MM.1S (cell line): ENCODE measurements at regions not wholly inside any gene's neighbourhood (a gene's known extent, or its start where the extent isn't known, plus 50 kb on each side); places are given as distances from the start of the nearest gene placed in this dataset.

Experiments used
- DNase-seq: peaks from one replicate; pipeline ENCODE4 v3.0.0-alpha.2; 2015
- H2AFZ ChIP-seq: fragments of 300-600 bp; sonication (generic); 2 replicates; pipeline ENCODE4 v1.6.0; 2016; ENCODE audit warnings: antibody characterized with exemption, low read length
- H3F3A ChIP-seq: fragments of 300-600 bp; sonication (generic); 2 replicates; pipeline ENCODE4 v1.6.1; 2016; ENCODE audit warnings: mild to moderate bottlenecking, antibody characterized with exemption, low read length, moderate library complexity, mixed read lengths; ENCODE audit not compliant: insufficient read depth
- H3K27ac ChIP-seq: fragments of 300-600 bp; sonication (generic); 2 replicates; pipeline ENCODE4 v1.5.1; 2016; ENCODE audit warnings: mild to moderate bottlenecking, low read length
- H3K27me3 ChIP-seq: fragments of 300-600 bp; sonication (generic); replicated peaks from 2 replicates; pipeline ENCODE4 v1.6.0; 2016; ENCODE audit warnings: low read length; ENCODE audit not compliant: insufficient read depth
- H3K36me3 ChIP-seq: fragments of 300-600 bp; sonication (generic); replicated peaks from 2 replicates; pipeline ENCODE4 v1.6.1; 2016; ENCODE audit warnings: mild to moderate bottlenecking, low read length, mixed read lengths; ENCODE audit not compliant: insufficient read depth
- H3K4me1 ChIP-seq: fragments of 300-600 bp; sonication (generic); 2 replicates; pipeline ENCODE4 v1.6.1; 2016; ENCODE audit warnings: low read length, mixed read lengths
- H3K4me2 ChIP-seq: fragments of 300-600 bp; sonication (generic); 2 replicates; pipeline ENCODE4 v1.6.0; 2016; ENCODE audit warnings: low read depth, low read length
- H3K4me3 ChIP-seq: fragments of 300-600 bp; sonication (generic); 2 replicates; pipeline ENCODE4 v1.5.1; 2016; ENCODE audit warnings: low read length, mixed read lengths
- H3K79me2 ChIP-seq: fragments of 300-600 bp; sonication (generic); 2 replicates; pipeline ENCODE4 v1.6.1; 2016; ENCODE audit warnings: mixed run types, low read length, mixed read lengths
- H3K9ac ChIP-seq: fragments of 300-600 bp; sonication (generic); 2 replicates; pipeline ENCODE4 v1.6.1; 2016; ENCODE audit warnings: low read length, mixed read lengths
- H3K9me2 ChIP-seq: fragments of 300-600 bp; sonication (generic); replicated peaks from 2 replicates; pipeline ENCODE4 v1.6.1; 2016; ENCODE audit warnings: mild to moderate bottlenecking, low read length, mixed read lengths; ENCODE audit not compliant: insufficient read depth
- H3K9me3 ChIP-seq: fragments of 300-600 bp; sonication (generic); replicated peaks from 2 replicates; pipeline ENCODE4 v1.6.1; 2016; ENCODE audit warnings: mild to moderate bottlenecking, low read length, mixed read lengths; ENCODE audit not compliant: insufficient read depth
- H4K20me1 ChIP-seq: fragments of 300-600 bp; sonication (generic); 2 replicates; pipeline ENCODE4 v1.6.1; 2016; ENCODE audit warnings: mild to moderate bottlenecking, low read length, moderate library complexity, mixed read lengths; ENCODE audit not compliant: insufficient read depth
- CTCF ChIP-seq: fragments of 300-600 bp; sonication (generic); IDR thresholded peaks from 2 replicates; pipeline ENCODE4 v1.5.1; 2016; ENCODE audit warnings: antibody characterized with exemption, low read length, mixed read lengths
- EZH2 ChIP-seq: fragments of 300-600 bp; sonication (generic); optimal IDR thresholded peaks from 2 replicates; pipeline ENCODE3; 2017; ENCODE audit warnings: low read depth, mild to moderate bottlenecking, antibody characterized with exemption, low read length, mixed read lengths
- EZH2phosphoT487 ChIP-seq: fragments of 300-600 bp; sonication (generic); IDR thresholded peaks from 2 replicates; pipeline ENCODE4 v1.6.1; 2018; ENCODE audit warnings: antibody characterized with exemption, low read length

DNA sequence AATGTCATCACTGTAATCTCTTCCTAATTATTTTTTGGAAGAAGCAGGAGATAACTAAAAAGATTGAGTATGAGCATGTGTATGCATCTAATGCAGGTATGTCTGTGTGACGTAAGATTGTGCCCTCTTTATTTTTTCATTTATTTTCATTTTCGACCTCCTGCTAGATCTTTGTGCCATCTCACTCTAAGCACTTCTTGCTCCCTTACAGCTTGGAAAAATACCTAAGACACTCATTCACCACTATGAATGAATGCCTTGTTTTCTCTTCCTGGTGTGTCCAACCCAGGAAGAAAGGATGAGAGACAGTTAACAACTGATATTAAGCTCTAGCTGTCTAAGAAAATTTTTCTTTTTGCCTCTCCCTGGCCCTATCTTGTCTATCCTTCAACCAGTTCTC is 76.8 kb upstream of the CISTR start:
- H3K4me1 ChIP-seq = peaks cover 13% of the 10 kb centered on the region
- H2AFZ ChIP-seq = no peak overlapping the region
- no peak for DNase-seq
- H3K4me2 ChIP-seq = no peak overlapping the region
- H3K36me3 ChIP-seq = no peaks in the 10 kb centered on the region
- H3K27me3 ChIP-seq = no peaks in the 10 kb centered on the region
- peaks cover 17% of the 10 kb centered on the region for H3F3A ChIP-seq
- H4K20me1 ChIP-seq = no peaks in the 10 kb centered on the region
- no peak for TF ChIP-seq EZH2
- TF ChIP-seq EZH2phosphoT487 = no peak
- no peak overlapping the region for H3K27ac ChIP-seq
- no peak overlapping the region for H3K9ac ChIP-seq
- H3K4me3 ChIP-seq = no peak overlapping the region
- no peaks in the 10 kb centered on the region for H3K9me2 ChIP-seq
- no peaks in the 10 kb centered on the region for H3K9me3 ChIP-seq
- H3K79me2 ChIP-seq = no peaks in the 10 kb centered on the region

- Histone ChIP-seq H3K27me3 (no peaks in the 10 kb centered on the region), H3K9me2 (no peaks in the 10 kb centered on the region), H3K9ac (no peak overlapping the region), H3K79me2 (no peaks in the 10 kb centered on the region), H3K36me3 (no peaks in the 10 kb centered on the region), H3K4me2 (no peak overlapping the region), H3K27ac (no peak overlapping the region), H3K4me1 (peaks cover 10% of the 10 kb centered on the region), H3K9me3 (no peaks in the 10 kb centered on the region), H2AFZ (no peak overlapping the region), H3F3A (peaks cover 11% of the 10 kb centered on the region), H3K4me3 (no peak overlapping the region), H4K20me1 (no peaks in the 10 kb centered on the region)
- no peak for DNase-seq
- TF ChIP-seq EZH2 (no peak), CTCF (no peak), EZH2phosphoT487 (no peak)
These were observed 77.5 kb upstream of the CISTR start for GRCh38 chr12:53829130-53829819.

DNA sequence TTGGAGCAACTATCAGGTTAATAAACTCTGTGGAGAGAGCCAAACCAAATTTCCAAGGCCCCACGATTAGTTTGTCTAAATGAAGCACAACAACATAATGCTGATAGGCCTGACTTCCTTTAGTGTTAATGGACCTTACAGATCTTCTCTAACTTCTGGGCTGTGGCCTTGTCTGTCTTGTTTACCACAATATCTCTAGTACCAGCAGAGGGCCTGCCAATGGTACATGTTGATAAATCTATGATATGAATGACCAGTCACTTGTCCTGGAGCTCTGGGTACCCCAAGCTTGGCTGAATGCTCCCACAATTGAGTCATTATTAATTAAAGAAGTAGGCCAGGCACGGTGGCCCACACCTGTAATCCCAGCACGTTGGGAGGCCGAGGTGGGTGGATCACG is 78.9 kb upstream of the CISTR start:
- H3K27me3 ChIP-seq = no peaks in the 10 kb centered on the region
- no peak overlapping the region for H2AFZ ChIP-seq
- H3K9ac ChIP-seq = no peak overlapping the region
- H4K20me1 ChIP-seq = no peaks in the 10 kb centered on the region
- H3K36me3 ChIP-seq = no peaks in the 10 kb centered on the region
- no peak overlapping the region for H3K4me2 ChIP-seq
- no peaks in the 10 kb centered on the region for H3K4me1 ChIP-seq
- no peak overlapping the region for H3K4me3 ChIP-seq
- TF ChIP-seq EZH2phosphoT487 = no peak
- no peak for TF ChIP-seq CTCF
- no peak for TF ChIP-seq EZH2
- DNase-seq = no peak
- H3K79me2 ChIP-seq = no peaks in the 10 kb centered on the region
- H3F3A ChIP-seq = no peaks in the 10 kb centered on the region
- H3K9me2 ChIP-seq = no peaks in the 10 kb centered on the region
- H3K27ac ChIP-seq = no peak overlapping the region
- H3K9me3 ChIP-seq = no peaks in the 10 kb centered on the region

DNA sequence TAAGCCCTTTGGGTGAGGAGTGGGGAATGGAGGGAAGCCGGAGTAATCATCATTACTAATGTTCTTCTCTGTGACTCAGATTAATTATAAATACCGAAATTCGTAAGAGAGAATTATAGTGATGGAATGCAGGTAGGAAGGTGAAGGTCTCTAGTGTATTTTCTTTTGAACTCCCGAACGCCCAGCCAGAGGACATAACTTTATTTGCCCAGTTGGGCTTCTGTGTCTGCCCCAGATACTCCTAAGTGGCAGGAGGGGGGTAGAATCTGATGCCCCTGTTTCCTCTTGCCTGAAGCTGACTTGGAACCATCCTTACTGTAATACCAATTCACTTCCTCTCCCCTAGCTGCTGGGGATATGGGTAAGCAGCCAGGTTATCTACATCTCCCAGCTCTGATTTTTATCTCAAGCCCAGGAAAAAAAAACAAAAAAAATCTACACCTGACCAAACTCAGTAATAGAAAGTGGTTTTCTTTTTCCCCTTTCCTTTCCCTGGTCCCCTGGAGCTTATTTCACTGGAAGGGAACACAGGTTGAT is 84.4 kb upstream of the CISTR start:
- no peaks in the 10 kb centered on the region for H3K79me2 ChIP-seq
- no peaks in the 10 kb centered on the region for H3K27me3 ChIP-seq
- no peak overlapping the region for H3K9ac ChIP-seq
- no peaks in the 10 kb centered on the region for H3K9me3 ChIP-seq
- H3K4me2 ChIP-seq = no peak overlapping the region
- H3K4me1 ChIP-seq = peaks cover 7% of the 10 kb centered on the region; the same call in 1 of the 2 replicates
- TF ChIP-seq CTCF (no peak), EZH2 (no peak), EZH2phosphoT487 (no peak)
- no peaks in the 10 kb centered on the region for H3F3A ChIP-seq
- no peaks in the 10 kb centered on the region for H4K20me1 ChIP-seq
- H3K4me3 ChIP-seq = no peak overlapping the region
- no peak overlapping the region for H2AFZ ChIP-seq
- H3K27ac ChIP-seq = no peak overlapping the region
- no peaks in the 10 kb centered on the region for H3K36me3 ChIP-seq
- no peak for DNase-seq
- H3K9me2 ChIP-seq = no peaks in the 10 kb centered on the region
